WTC11 (cell line): ENCODE measurements at regions not wholly inside any gene's neighbourhood (a gene's known extent, or its start where the extent isn't known, plus 50 kb on each side); places are given as distances from the start of the nearest gene placed in this dataset.

Source experiments
- AFF4 ChIP-seq: sonication (generic); formaldehyde crosslinking; IDR thresholded peaks from 2 replicates; pipeline ENCODE4 v1.8.1; 2023; ENCODE audit warnings: mild to moderate bottlenecking, missing genetic modification reagents, borderline replicate concordance
- ATF1 ChIP-seq: sonication (generic); formaldehyde crosslinking; IDR thresholded peaks from 2 replicates; pipeline ENCODE4 v1.8.1; 2023; ENCODE audit warnings: mild to moderate bottlenecking, moderate library complexity, missing genetic modification reagents
- ATF2 ChIP-seq: sonication (generic); formaldehyde crosslinking; IDR thresholded peaks from 2 replicates; pipeline ENCODE4 v1.8.1; 2022; ENCODE audit warnings: low read depth, missing genetic modification reagents, borderline replicate concordance
- CTCF ChIP-seq: fragments of 200-600 bp; IDR thresholded peaks from 2 replicates; pipeline ENCODE4 v1.8.0; 2022; ENCODE audit warnings: antibody characterized with exemption
- JUN ChIP-seq: sonication (generic); formaldehyde crosslinking; IDR thresholded peaks from 2 replicates; pipeline ENCODE4 v1.8.0; 2023; ENCODE audit warnings: mild to moderate bottlenecking, missing genetic modification reagents
- MAX ChIP-seq: sonication (generic); formaldehyde crosslinking; IDR thresholded peaks from 2 replicates; pipeline ENCODE4 v1.8.0; 2022; ENCODE audit warnings: mild to moderate bottlenecking, missing genetic modification reagents
- NR3C1 ChIP-seq: sonication (generic); formaldehyde crosslinking; conservative IDR thresholded peaks from 2 replicates; pipeline ENCODE4 v1.8.1; 2023; ENCODE audit warnings: low read depth, mild to moderate bottlenecking, missing genetic modification reagents
- TEAD4 ChIP-seq: sonication (generic); formaldehyde crosslinking; IDR thresholded peaks from 2 replicates; pipeline ENCODE4 v1.8.0; 2022; ENCODE audit warnings: mild to moderate bottlenecking, missing genetic modification reagents
- USF1 ChIP-seq: sonication (generic); formaldehyde crosslinking; IDR thresholded peaks from 2 replicates; pipeline ENCODE4 v1.8.0; 2022; ENCODE audit warnings: mild to moderate bottlenecking, missing genetic modification reagents
- ZBTB21 ChIP-seq: sonication (generic); formaldehyde crosslinking; IDR thresholded peaks from 2 replicates; pipeline ENCODE4 v1.8.1; 2023; ENCODE audit warnings: mild to moderate bottlenecking, missing genetic modification reagents, borderline replicate concordance
- ZNF138 ChIP-seq: sonication (generic); formaldehyde crosslinking; conservative IDR thresholded peaks from 2 replicates; pipeline ENCODE4 v1.8.1; 2022; ENCODE audit warnings: mild to moderate bottlenecking, moderate library complexity, missing genetic modification reagents
- ZNF263 ChIP-seq: sonication (generic); formaldehyde crosslinking; IDR thresholded peaks from 2 replicates; pipeline ENCODE4 v1.8.1; 2022; ENCODE audit warnings: low read depth, mild to moderate bottlenecking, moderate library complexity, missing genetic modification reagents
- ZSCAN18 ChIP-seq: fragments of 250-450 bp; sonication (Bioruptor Pico); IDR thresholded peaks from 2 replicates; pipeline ENCODE4 v2.1.2; 2022; ENCODE audit warnings: mild to moderate bottlenecking, moderate library complexity

GRCh38 chr18:78635093-78635800, 344.4 kb upstream of the SALL3 start:
- TF ChIP-seq CTCF: no peak
- TF ChIP-seq ATF2: no peak
- no peak for TF ChIP-seq AFF4 (CRISPR knock-in tag)
- TF ChIP-seq ZSCAN18 (CRISPR knock-in tag): no peak
- TF ChIP-seq MAX (CRISPR knock-in tag): no peak
- TF ChIP-seq TEAD4 (CRISPR knock-in tag): no peak
- TF ChIP-seq ATF1 (CRISPR knock-in tag): no peak
- TF ChIP-seq USF1 (CRISPR knock-in tag): no peak
- no peak for TF ChIP-seq JUN (CRISPR knock-in tag)
- no peak for TF ChIP-seq ZBTB21 (CRISPR knock-in tag)
- no peak for TF ChIP-seq ZNF263 (CRISPR knock-in tag)
- no peak for TF ChIP-seq ZNF138 (CRISPR knock-in tag)
- TF ChIP-seq NR3C1: no peak
